GM12891 (cell line): ENCODE measurements at regions not wholly inside any gene's neighbourhood (a gene's known extent, or its start where the extent isn't known, plus 50 kb on each side); places are given as distances from the start of the nearest gene placed in this dataset.

Experiments used
- DNase-seq: peaks from one replicate; pipeline ENCODE4 v3.0.0; 2011; ENCODE audit warnings: low spot score; ENCODE audit not compliant: insufficient read length
- FAIRE-seq: peaks from 2 replicates; lab custom pipeline; 2011; peaks lifted over from hg19 to GRCh38; lab: Jason Lieb, UNC
- PAX5 ChIP-seq: IDR thresholded peaks from 2 replicates; pipeline ENCODE4 v1.6.1; 2011; ENCODE audit warnings: low read length, moderate library complexity, mild to moderate bottlenecking; ENCODE audit not compliant: insufficient read depth, severe bottlenecking
- POLR2A ChIP-seq: IDR thresholded peaks from 2 replicates; pipeline ENCODE4 v1.6.1; 2011; ENCODE audit warnings: low read depth, low read length, control low read depth
- POLR2AphosphoS5 ChIP-seq: IDR thresholded peaks from 2 replicates; pipeline ENCODE4 v1.6.1; 2011; ENCODE audit warnings: low read depth, low read length, control low read depth
- POU2F2 ChIP-seq: IDR thresholded peaks from 2 replicates; pipeline ENCODE4 v1.6.1; 2011; ENCODE audit warnings: low read depth, mild to moderate bottlenecking, control low read depth, low read length, moderate library complexity
- SPI1 ChIP-seq: IDR thresholded peaks from 2 replicates; pipeline ENCODE4 v1.6.1; 2011; ENCODE audit warnings: low read depth, low read length, control low read depth
- TAF1 ChIP-seq: IDR thresholded peaks from 2 replicates; pipeline ENCODE4 v1.6.1; 2011; ENCODE audit warnings: low read depth, low read length, control low read depth

DNA sequence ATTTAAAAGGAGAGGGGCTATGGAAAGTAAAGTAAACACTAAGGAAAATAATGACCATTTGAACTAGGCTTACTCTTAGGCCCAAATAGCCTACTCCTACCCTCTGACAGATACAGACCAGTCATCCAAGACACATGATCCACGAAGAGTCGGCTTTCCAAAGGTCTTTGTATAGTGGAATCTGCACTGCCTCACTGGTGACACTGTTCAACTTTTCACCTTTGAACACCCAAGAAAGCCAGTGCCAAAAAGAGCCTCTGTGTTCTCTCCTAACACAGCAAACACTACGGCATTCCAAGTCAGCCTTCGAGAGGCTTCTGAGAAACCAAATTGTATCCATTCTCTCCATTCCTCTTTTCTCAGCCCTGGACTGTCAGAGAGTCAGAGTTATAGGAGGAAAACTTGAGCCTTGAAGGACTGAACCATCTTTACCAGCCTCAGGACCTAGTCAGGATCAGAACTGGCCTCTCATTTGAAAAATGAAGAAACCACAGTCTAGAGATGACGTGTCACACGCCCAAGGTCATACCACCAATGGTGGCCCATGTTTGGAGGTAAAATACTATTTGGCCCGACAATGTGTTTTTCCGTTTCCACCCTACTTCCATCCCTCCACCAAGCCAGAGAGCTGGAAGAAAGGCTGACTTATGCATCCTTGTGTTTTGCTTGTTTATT, 267.4 kb upstream of the ACVR2A start:
- TF ChIP-seq POU2F2 (no peak), POLR2AphosphoS5 (no peak), SPI1 (no peak), PAX5 (no peak), POLR2A (no peak), TAF1 (no peak)
- FAIRE-seq, result no peak
- DNase-seq, result no peak

DNA sequence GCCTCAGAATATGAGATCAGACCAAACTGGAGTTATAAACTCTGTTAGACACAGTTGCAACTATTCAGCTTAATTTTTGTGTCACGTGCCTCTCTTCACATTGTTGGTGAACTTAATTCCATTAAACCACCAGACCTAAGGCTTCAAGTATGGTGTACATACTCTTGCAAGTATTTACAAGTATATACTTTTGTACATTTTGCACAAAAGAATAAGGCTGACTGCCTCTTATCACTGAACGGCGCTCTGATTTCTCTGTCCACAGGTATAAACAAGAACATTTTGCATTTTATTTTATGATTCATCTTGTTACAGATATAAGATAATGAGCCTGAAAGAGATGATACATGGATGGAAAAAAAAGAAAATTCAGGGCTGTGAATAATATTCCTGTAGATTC, 269.7 kb upstream of the ACVR2A start:
- no peak for TF ChIP-seq POLR2AphosphoS5
- no peak for DNase-seq
- no peak for FAIRE-seq

DNA sequence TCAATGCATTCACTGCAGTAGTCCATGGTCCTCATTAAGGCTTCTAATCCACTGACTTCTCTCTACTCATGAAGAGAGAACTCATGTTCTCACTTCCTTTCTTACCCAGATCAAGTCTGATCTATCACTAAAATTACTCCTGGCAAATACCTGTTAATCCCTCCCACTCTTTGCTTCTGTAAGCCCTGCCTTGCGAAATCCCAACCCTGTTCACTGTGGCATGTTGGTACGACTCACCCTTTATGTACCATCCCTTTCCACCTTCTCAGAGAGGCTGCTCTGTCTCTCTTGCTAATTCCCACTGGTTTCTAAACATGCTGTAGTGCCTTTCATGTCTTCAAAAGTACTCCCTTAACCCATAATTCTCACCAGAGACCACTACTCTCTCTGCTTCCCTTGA, 272.2 kb upstream of the ACVR2A start:
- DNase-seq, result no peak
- no peak for TF ChIP-seq TAF1
- TF ChIP-seq POU2F2, result no peak
- no peak for TF ChIP-seq SPI1
- TF ChIP-seq POLR2AphosphoS5, result no peak
- no peak for TF ChIP-seq POLR2A
- TF ChIP-seq PAX5, result no peak
- peak; percentile 5 for FAIRE-seq

DNA sequence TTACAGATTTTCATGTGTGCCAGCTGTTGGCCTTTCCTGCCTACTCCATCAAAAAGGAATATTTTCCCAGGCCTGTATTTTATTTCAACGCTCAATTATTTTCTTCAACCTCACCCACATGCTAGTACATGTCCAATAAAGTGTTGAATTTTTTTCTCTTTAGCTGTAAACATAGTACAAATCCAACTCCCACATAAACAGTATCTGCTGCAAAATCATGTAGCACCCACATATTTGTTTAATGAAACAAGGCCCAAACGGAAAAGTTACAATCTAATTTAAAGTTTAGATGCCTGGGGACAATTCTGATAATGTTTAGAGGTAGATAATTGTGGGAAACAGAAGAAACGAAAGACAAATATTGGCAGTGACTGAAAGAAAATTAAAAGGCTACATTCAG, 275.4 kb upstream of the ACVR2A start:
- TF ChIP-seq SPI1, result no peak
- no peak for TF ChIP-seq PAX5
- no peak for TF ChIP-seq POU2F2
- no peak for TF ChIP-seq POLR2A
- no peak for TF ChIP-seq POLR2AphosphoS5
- no peak for TF ChIP-seq TAF1
- FAIRE-seq (no peak), DNase-seq (no peak)

DNA sequence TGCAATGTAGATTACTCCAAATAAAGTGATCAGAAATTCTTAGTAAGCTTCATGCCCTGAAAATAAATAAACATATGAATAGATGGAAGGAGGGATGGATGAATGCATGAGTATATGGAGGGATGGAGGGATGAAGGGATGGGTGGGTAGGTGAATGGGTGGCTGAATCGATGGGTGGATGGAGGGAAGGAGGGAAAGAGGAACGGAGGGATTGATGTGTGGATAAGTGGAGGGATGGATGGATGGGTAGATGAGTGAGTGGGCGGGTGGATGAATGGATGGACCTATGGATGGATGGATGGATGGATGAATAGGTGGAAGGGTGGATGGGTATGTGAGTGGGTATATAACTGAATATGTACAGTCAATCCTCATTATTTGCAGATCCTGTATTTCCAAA, 276.7 kb upstream of the ACVR2A start:
- DNase-seq (no peak), FAIRE-seq (no peak)
- TF ChIP-seq SPI1, result no peak
- TF ChIP-seq PAX5, result no peak
- TF ChIP-seq POLR2A, result no peak
- no peak for TF ChIP-seq POLR2AphosphoS5
- TF ChIP-seq POU2F2, result no peak
- TF ChIP-seq TAF1, result no peak

DNA sequence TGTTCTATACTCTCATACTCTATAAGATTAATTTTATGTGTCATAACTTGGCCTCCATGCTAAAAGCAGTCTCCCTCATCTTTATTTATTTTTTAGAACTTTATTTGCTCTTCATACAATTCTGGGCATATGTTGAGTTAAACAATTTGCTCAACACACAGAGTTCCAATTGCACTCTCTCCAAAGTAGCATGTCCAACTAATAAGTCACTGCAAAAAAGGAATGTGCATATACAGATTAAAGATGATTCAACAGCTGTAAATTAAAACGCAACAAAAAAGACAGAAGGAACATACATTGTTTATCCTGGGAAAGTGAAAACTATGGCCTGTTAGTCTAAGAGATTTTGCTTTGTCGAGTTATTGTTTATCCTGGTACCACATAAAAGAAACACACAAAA, 277.7 kb upstream of the ACVR2A start:
- no peak for DNase-seq
- TF ChIP-seq POLR2AphosphoS5, result no peak
- no peak for TF ChIP-seq SPI1
- no peak for TF ChIP-seq POLR2A
- no peak for TF ChIP-seq PAX5
- TF ChIP-seq TAF1, result no peak
- no peak for TF ChIP-seq POU2F2
- FAIRE-seq, result no peak

DNA sequence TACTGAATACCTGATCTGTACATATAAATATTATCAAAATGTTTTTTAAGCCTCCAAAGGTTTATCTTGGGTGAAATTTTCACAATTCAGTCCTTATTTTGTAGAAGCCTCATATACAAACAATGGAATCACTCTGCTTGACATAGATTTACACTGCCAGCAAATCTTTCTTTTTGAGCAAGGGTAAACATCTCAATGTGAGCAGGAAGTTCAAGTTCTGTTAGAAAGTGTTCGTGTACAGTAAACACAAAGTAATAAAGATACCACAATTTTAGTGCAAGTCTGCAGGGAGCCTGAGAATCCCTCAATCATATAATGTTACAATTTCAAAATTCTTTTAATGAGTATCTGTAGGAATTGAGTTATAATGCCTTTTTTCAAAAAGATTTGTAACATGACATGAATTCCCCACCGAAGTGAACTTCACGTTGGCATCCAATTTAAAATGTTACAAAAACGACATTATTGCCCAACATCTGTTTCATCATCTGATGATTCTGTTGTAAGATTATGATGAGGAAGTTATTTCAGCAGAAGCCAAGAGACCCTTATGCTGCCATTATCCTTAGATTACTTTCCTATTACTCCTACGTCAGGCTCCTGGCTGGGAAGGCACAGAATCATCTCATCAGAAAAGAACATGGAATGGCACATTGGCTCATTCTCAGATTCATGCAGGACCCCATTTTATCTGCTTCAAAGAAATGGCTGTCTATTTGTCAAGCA, 283.9 kb upstream of the ACVR2A start:
- TF ChIP-seq PAX5, result no peak
- no peak for TF ChIP-seq POLR2AphosphoS5
- no peak for TF ChIP-seq POLR2A
- TF ChIP-seq POU2F2, result no peak
- TF ChIP-seq TAF1, result no peak
- TF ChIP-seq SPI1, result no peak
- FAIRE-seq (no peak), DNase-seq (no peak)

DNA sequence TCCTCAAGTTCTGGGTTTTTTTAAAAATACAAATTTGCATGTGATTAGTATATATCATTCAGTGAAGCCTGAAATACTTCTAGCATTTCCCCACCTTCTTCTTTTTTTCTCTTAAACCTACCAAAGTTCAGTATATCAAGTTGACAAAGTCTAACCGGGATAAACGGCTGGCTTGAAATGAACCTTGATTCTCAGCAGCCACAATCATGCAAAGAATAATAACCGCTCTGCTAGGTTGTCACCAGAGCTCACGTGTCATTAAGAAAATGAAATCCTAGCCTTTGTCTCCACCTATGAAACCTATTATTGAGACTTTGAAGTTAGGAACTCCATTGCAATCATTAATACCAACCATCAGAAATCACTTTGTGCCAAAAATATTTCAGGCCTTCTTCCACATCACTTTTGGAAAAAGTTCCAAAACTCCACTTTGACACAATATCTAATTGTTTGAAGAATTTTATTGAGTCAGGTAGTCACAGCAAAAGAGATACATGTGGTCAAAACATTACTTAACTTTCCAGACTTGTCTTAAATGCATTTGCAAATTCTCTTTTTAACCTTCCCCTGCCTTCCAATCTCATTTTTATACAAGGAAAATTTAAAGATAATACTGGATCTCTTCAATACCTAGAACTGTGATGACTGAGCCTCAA, 285.6 kb upstream of the ACVR2A start:
- no peak for TF ChIP-seq PAX5
- FAIRE-seq, result no peak
- DNase-seq, result no peak

DNA sequence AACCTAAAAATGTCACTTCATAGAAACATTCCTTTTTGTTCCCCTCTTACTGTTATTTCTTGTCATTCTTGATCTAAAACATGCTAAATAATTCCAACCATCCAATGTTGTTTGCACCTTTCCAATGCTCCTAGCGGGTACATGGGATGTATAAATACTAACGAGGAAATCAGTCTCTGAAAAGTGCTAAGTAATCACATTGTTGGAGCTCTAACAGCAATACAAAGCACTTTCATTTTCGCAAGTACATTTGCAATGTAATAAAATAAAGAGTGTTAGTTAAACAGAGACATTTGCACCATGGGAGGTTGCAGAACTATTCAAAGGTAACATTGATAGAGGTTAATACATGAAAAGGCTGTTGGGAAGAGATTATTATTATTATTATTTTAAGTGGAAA, 286.2 kb upstream of the ACVR2A start:
- DNase-seq, result no peak
- no peak for FAIRE-seq
- no peak for TF ChIP-seq SPI1
- TF ChIP-seq POLR2AphosphoS5, result no peak
- TF ChIP-seq POU2F2, result no peak
- TF ChIP-seq PAX5, result no peak
- no peak for TF ChIP-seq POLR2A
- TF ChIP-seq TAF1, result no peak
